Right lobe of liver (tissue), 6 donors: ENCODE measurements at regions not wholly inside any gene's neighbourhood (a gene's known extent, or its start where the extent isn't known, plus 50 kb on each side); places are given as distances from the start of the nearest gene placed in this dataset.
"Not testable (repeated sequence)": the region's sequence is repeated elsewhere in the genome, so short reads cannot be mapped to it uniquely, and the experiment has no call there.

Source experiments
- ATAC-seq, 4 donors: fragments of 200-7000 bp; cut with Tn5 transposase; one replicate each; pipeline ENCODE4 v1.9.1; 2020; ENCODE audit warnings: mild to moderate bottlenecking in 4 of 4, moderate library complexity in 4 of 4
- DNase-seq, 3 donors: peaks; one replicate each; pipeline ENCODE4 v3.0.0-alpha.2; 2020
- H3K27ac ChIP-seq, 3 donors: fragments of 200-600 bp; one replicate each; pipeline ENCODE4 v1.8.0; 2022
- H3K27me3 ChIP-seq, 2 donors: fragments of 200-600 bp; one replicate each; pipeline ENCODE4 v1.8.0; 2022
- H3K36me3 ChIP-seq, 4 donors: fragments of 200-600 bp; sonication (generic) in 1 of 4; one replicate each; pipeline versions ENCODE4 v1.5.1 to v1.8.0; 2017 to 2022; ENCODE audit warnings: control low read depth in 1 of 4
- H3K4me1 ChIP-seq, 4 donors: fragments of 200-600 bp; sonication (generic) in 1 of 4; one replicate each; pipeline versions ENCODE4 v1.5.1 to v1.8.0; 2017 to 2022; ENCODE audit warnings: control low read depth in 1 of 4
- H3K4me3 ChIP-seq, 3 donors: fragments of 200-600 bp; one replicate each; pipeline ENCODE4 v1.8.0; 2022
- H3K9me3 ChIP-seq, 4 donors: fragments of 200-600 bp; sonication (generic) in 1 of 4; one replicate each; pipeline versions ENCODE4 v1.5.1 to v1.8.0; 2017 to 2022; ENCODE audit warnings: control low read depth in 1 of 4
- POLR2A ChIP-seq: fragments of 450-650 bp; IDR thresholded peaks from one replicate; pipeline ENCODE4 v1.6.1; 2017; ENCODE audit warnings: antibody characterized with exemption, mild to moderate bottlenecking
- WGBS: methylation state at CpG from one replicate; pipeline ENCODE4 v1.1.6; 2018; ENCODE audit warnings: low coverage, low lambda C conversion rate; ENCODE audit not compliant: insufficient coverage; ENCODE audit errors: missing lambda C conversion rate; 5-methylcytosine and 5-hydroxymethylcytosine counted together
- intact Hi-C, 2 donors: fragments of 100-400 bp; cut with DNase I; formaldehyde crosslinking; loops; one replicate each; pipeline versions ENCODE4 v1.11.2 to v1.14.1; 2022
- TF ChIP-seq, protein P1 (sequence below), 4 donors: fragments of 200-600 bp in 3 of 4; fragments of 450-650 bp in 1 of 4; IDR thresholded peaks; one replicate each; pipeline versions ENCODE4 v1.5.1 to v1.8.0; 2016 to 2022; ENCODE audit warnings: antibody characterized with exemption in 4 of 4, mild to moderate bottlenecking in 2 of 4
- donor health status: DM: no; HTN: yes; CAD: no.
- donor health status: DM: no; HTN: no; CAD: no.
- donor health status: DM: no; HTN: no; CAD: no.
- donor health status: DM: no; HTN: yes; CAD: no.
- donor health status: DM: no; HTN: yes; CAD: no.

DNA sequence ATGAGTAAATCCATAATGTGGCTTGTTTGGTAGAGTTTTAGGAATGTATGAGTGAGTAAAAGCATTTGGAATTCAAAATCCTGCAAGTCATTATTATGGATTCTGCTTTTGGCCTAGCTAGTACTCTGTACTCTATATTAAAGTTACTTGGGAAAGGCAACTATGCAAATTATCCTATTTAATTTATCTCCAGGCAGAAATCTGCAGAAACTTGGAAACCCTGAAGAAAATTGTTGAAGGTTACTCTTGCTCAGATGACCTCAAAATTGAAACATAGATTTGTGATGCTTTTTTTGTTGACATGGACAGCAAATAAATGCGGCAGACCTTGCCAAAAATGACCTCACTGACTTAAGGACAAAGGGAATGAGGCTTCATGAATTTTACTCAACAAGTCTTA, 477.1 kb upstream of the EYS start:
- DNase-seq, result no peak

DNA sequence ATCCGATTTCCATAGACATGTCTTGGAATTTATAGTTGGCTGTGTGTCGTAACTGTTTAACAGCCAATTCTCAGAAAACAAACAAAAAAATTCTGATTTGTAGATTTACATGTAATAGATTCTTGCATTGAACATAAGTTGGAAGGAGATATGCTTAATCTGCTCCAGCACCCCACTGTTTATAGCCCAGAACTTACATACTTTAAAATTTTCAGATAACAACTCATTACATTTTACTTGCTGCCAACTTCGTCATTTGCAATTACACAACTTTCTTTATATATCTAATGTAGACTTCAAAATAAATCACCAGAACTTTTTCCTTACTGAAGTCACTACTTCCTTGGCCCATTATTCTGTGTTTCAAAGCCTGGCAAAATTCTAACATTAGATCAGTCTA, 472.3 kb upstream of the EYS start:
- WGBS, result 48% methylated on average over 3 of the region's 3 CpGs
- no peak overlapping the region for H3K4me3 ChIP-seq
- TF ChIP-seq, protein P1, sequence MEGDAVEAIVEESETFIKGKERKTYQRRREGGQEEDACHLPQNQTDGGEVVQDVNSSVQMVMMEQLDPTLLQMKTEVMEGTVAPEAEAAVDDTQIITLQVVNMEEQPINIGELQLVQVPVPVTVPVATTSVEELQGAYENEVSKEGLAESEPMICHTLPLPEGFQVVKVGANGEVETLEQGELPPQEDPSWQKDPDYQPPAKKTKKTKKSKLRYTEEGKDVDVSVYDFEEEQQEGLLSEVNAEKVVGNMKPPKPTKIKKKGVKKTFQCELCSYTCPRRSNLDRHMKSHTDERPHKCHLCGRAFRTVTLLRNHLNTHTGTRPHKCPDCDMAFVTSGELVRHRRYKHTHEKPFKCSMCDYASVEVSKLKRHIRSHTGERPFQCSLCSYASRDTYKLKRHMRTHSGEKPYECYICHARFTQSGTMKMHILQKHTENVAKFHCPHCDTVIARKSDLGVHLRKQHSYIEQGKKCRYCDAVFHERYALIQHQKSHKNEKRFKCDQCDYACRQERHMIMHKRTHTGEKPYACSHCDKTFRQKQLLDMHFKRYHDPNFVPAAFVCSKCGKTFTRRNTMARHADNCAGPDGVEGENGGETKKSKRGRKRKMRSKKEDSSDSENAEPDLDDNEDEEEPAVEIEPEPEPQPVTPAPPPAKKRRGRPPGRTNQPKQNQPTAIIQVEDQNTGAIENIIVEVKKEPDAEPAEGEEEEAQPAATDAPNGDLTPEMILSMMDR (IDR thresholded peaks at IDR 0.05), result no peak
- TF ChIP-seq POLR2A, result no peak
- H3K27ac ChIP-seq, result no peak overlapping the region
- no peak for DNase-seq
- H3K9me3 ChIP-seq, result no peaks in the 10 kb centered on the region
- H3K4me1 ChIP-seq, result no peaks in the 10 kb centered on the region
- intact Hi-C loops, result no loop called here
- H3K36me3 ChIP-seq, result no peaks in the 10 kb centered on the region
- no peaks in the 10 kb centered on the region for H3K27me3 ChIP-seq
- ATAC-seq, result no peak

More for the DNA sequence above, 477.1 kb upstream of the EYS start:
- no peaks in the 10 kb centered on the region for H3K4me1 ChIP-seq
- no peak overlapping the region for H3K27ac ChIP-seq
- H3K27me3 ChIP-seq, result no peaks in the 10 kb centered on the region
- ATAC-seq, result no peak
- 52% methylated on average over 1 of the region's 1 CpG for WGBS
- H3K36me3 ChIP-seq, result no peaks in the 10 kb centered on the region
- intact Hi-C loops, result no loop called here
- H3K9me3 ChIP-seq, result no peaks in the 10 kb centered on the region
- no peak overlapping the region for H3K4me3 ChIP-seq
- TF ChIP-seq, protein P1 (IDR thresholded peaks at IDR 0.05), result no peak
- TF ChIP-seq POLR2A, result no peak

DNA sequence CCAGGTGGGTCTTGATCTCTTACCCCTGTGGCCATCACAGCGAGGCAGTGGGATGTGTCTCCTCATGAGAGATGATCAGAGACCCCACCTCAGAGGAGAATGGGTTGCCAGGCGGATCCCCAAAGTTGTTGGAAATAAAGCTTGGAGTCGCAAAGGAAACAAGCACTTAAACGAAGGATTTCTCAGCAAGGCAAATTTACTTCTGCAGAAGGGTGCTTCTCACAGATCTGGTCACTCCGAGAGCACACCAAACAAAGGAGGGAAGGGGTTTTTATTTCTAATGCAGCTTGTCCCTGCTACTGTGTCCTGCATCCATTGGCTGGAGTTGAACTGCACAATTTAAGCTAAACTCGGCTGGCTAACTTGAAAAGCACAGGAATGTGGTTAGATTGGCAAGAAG, 466.6 kb upstream of the EYS start:
- WGBS, result 48% methylated on average over 6 of the region's 6 CpGs
- no peaks in the 10 kb centered on the region for H3K36me3 ChIP-seq
- H3K27me3 ChIP-seq, result no peaks in the 10 kb centered on the region
- ATAC-seq, result no peak
- intact Hi-C loops, result no loop called here
- H3K27ac ChIP-seq, result no peak overlapping the region
- no peaks in the 10 kb centered on the region for H3K4me1 ChIP-seq
- TF ChIP-seq POLR2A, result no peak
- TF ChIP-seq, protein P1 (IDR thresholded peaks at IDR 0.05), result no peak
- no peaks in the 10 kb centered on the region for H3K9me3 ChIP-seq
- DNase-seq, result no peak
- H3K4me3 ChIP-seq, result no peak overlapping the region

DNA sequence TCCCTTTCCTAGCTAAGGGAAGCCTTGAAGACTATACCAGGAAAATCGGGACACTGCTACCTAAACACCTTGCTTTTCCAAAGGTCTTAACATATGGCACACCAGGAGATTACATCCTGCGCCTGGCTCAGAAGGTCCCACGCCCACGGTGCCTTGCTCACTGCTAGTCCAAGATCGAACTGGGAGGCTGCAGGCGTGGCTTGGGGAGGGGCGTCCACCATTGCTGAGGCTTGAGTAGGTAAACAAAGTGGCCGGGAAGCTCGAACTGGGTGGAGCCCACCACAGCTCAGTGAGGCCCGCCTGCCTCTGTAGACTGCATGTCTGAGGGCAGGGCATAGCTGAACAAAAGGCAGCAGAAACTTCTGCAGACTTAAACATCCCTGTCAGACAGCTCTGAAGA, 459.7 kb upstream of the EYS start:
- not testable (repeated sequence) for ATAC-seq, DNase-seq

DNA sequence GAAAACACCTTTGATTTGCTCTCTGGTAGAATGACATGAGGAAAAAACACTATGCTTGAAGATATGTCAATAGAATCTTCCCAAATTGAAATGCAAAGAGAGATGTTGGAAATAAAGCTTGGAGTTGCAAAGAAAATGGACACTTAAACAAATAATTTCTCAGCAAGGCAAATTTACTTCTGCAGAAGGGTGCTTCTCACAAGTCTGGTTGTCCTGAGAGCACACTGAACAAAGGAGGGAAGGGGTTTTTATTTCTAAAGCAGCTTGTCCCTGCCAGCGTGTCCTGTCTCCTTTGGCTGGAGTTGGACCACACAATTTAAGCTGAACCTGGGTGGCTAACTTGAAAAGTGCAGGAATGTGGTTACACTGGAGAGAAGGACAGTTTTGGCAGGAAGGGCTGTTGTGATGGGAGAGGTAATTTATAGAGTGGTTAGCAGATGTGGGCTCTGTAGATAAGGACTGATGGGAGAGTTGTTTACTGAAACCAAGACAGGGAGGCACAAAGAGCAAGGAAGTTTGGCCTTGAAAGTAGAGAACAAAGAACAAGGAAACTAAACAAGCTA, 454.6 kb upstream of the EYS start:
- WGBS, result 44% methylated on average over 1 of the region's 1 CpG
- H3K27me3 ChIP-seq, result no peaks in the 10 kb centered on the region
- no peaks in the 10 kb centered on the region for H3K36me3 ChIP-seq
- TF ChIP-seq, protein P1 (IDR thresholded peaks at IDR 0.05), result no peak
- no peak for TF ChIP-seq POLR2A
- no peak overlapping the region for H3K4me3 ChIP-seq
- ATAC-seq, result no peak
- intact Hi-C loops, result no loop called here
- DNase-seq, result no peak
- no peak overlapping the region for H3K27ac ChIP-seq
- no peaks in the 10 kb centered on the region for H3K9me3 ChIP-seq
- no peaks in the 10 kb centered on the region for H3K4me1 ChIP-seq

More for the DNA sequence above, 459.7 kb upstream of the EYS start:
- H3K4me3 ChIP-seq, H3K36me3 ChIP-seq, H3K4me1 ChIP-seq, H3K9me3 ChIP-seq, intact Hi-C loops, H3K27ac ChIP-seq, H3K27me3 ChIP-seq: not testable (repeated sequence)
- WGBS, result 68% methylated on average over 6 of the region's 10 CpGs
